K562 (cell line): ENCODE measurements at regions not wholly inside any gene's neighbourhood (a gene's known extent, or its start where the extent isn't known, plus 50 kb on each side); places are given as distances from the start of the nearest gene placed in this dataset.

Experiments used
- ATAC-seq: fragments of 200-7000 bp; cut with Tn5 transposase; 3 replicates; pipeline ENCODE4 v1.9.1; 2020; ENCODE audit warnings: moderate library complexity
- BruUV-seq: library from RNA; stranded (reverse); fragments of 400-500 nt; replicated peaks from 2 replicates; lab custom pipeline; 2021; lab: Mats Ljungman, UMichigan
- CTCF ChIA-PET: fragments of 300-600 bp; formaldehyde crosslinking; extraction: SDS; loops from one replicate; lab custom pipeline; 2021; ENCODE audit warnings: low intra/inter-chr PET ratio; lab: Yijun Ruan, JAX
- POLR2A ChIA-PET: fragments of 300-600, 350-650 bp; sonication (Branson Sonifier 250); formaldehyde crosslinking; extraction: SDS; loops from one replicate; lab custom pipeline; 2021; ENCODE audit warnings: antibody characterized with exemption, inconsistent platforms; lab: Yijun Ruan, JAX
- DNase-seq, 4 experiments: peaks; one replicate each; pipeline versions ENCODE4 v3.0.0 to v3.0.0-alpha.2; 2011 to 2018; ENCODE audit warnings: low spot score in 3 of 4, mixed read lengths in 3 of 4; ENCODE audit errors: extremely low read depth in 1 of 4
- FAIRE-seq: peaks from 2 replicates; lab custom pipeline; 2011; peaks lifted over from hg19 to GRCh38; lab: Jason Lieb, UNC
- H2AFZ ChIP-seq: 2 replicates; pipeline ENCODE4 v1.6.0; 2011; ENCODE audit warnings: low read depth, low read length, control low read depth, inconsistent platforms
- H3K27ac ChIP-seq: fragments of 200-600 bp; 3 replicates; pipeline ENCODE4 v1.8.0; 2011; ENCODE audit warnings: low read depth, mild to moderate bottlenecking, control low read depth, inconsistent platforms, low read length, moderate library complexity, mixed read lengths; ENCODE audit errors: extremely low read depth
- H3K27me3 ChIP-seq, 2 experiments: fragments of 300-600 bp in 1 of 2; 2 replicates in 1 of 2; 3 replicates in 1 of 2; pipeline versions ENCODE4 v1.6.0 to v1.8.0; 2011; ENCODE audit warnings: inconsistent platforms in 2 of 2, low read length in 2 of 2, mild to moderate bottlenecking in 1 of 2, mixed read lengths in 1 of 2, moderate library complexity in 1 of 2; ENCODE audit not compliant: control insufficient read depth in 2 of 2, insufficient read depth in 2 of 2
- H3K36me3 ChIP-seq: fragments of 300-600 bp; 3 replicates; pipeline ENCODE4 v1.8.0; 2011; ENCODE audit warnings: mild to moderate bottlenecking, low read length, inconsistent platforms; ENCODE audit not compliant: control insufficient read depth, insufficient read depth
- H3K4me1 ChIP-seq, 2 experiments: fragments of 200-600 bp in 1 of 2; replicated peaks in 1 of 2; 2 replicates in 1 of 2; 3 replicates in 1 of 2; pipeline versions ENCODE4 v1.5.1 to v1.8.0; 2011; ENCODE audit warnings: inconsistent platforms in 2 of 2, low read length in 2 of 2, mild to moderate bottlenecking in 1 of 2, mixed read lengths in 1 of 2, moderate library complexity in 1 of 2; ENCODE audit not compliant: control insufficient read depth in 2 of 2, insufficient read depth in 2 of 2
- H3K4me2 ChIP-seq: 2 replicates; pipeline ENCODE4 v1.6.1; 2011; ENCODE audit warnings: low read length, control low read depth, inconsistent platforms, mixed read lengths; ENCODE audit not compliant: insufficient read depth
- H3K4me3 ChIP-seq: fragments of 200-600 bp; sonication (generic), shearing (Covaris generic); 2 replicates; pipeline ENCODE4 v1.5.1; 2016; ENCODE audit warnings: control low read depth, inconsistent platforms
- H3K79me2 ChIP-seq: fragments of 200-600 bp; 3 replicates; pipeline ENCODE4 v1.8.0; 2011; ENCODE audit warnings: low read length, inconsistent platforms; ENCODE audit not compliant: control insufficient read depth, insufficient read depth
- H3K9ac ChIP-seq, 2 experiments: 2 replicates each; pipeline versions ENCODE4 v1.6.0 to v1.6.1; 2011; ENCODE audit warnings: low read depth in 2 of 2, low read length in 2 of 2, control low read depth in 1 of 2, inconsistent platforms in 1 of 2, mild to moderate bottlenecking in 1 of 2, mixed read lengths in 1 of 2; ENCODE audit not compliant: insufficient read depth in 1 of 2
- H3K9me1 ChIP-seq: one replicate; pipeline ENCODE4 v1.6.0; 2011; ENCODE audit warnings: inconsistent platforms, mild to moderate bottlenecking, low read length, moderate library complexity; ENCODE audit not compliant: control insufficient read depth, insufficient read depth
- H3K9me3 ChIP-seq: replicated peaks from 2 replicates; pipeline ENCODE4 v1.5.1; 2011; ENCODE audit warnings: low read depth, low read length, inconsistent platforms; ENCODE audit not compliant: control insufficient read depth, insufficient read depth
- H4K20me1 ChIP-seq: replicated peaks from 2 replicates; pipeline ENCODE4 v1.6.1; 2011; ENCODE audit warnings: low read length, inconsistent platforms, mixed read lengths; ENCODE audit not compliant: control insufficient read depth, insufficient read depth
- DNMT1 ChIP-seq: fragments of 450-650 bp; IDR thresholded peaks from 2 replicates; pipeline ENCODE4 v1.6.1; 2016; ENCODE audit warnings: antibody characterized with exemption, mild to moderate bottlenecking
- ELF2 ChIP-seq: fragments of 250-450 bp; sonication (Bioruptor Pico); IDR thresholded peaks from 2 replicates; pipeline ENCODE4 v1.5.0; 2021; ENCODE audit warnings: mild to moderate bottlenecking
- KDM1A ChIP-seq, 2 experiments: fragments of 450-650 bp; IDR thresholded peaks; 2 replicates each; pipeline ENCODE4 v1.6.1; 2016; ENCODE audit warnings: mild to moderate bottlenecking in 2 of 2
- PURB ChIP-seq: sonication (generic); formaldehyde crosslinking; IDR thresholded peaks from 2 replicates; pipeline ENCODE4 v1.9.0; 2021; ENCODE audit warnings: low read depth, mild to moderate bottlenecking, missing genetic modification reagents
- RBM22 ChIP-seq: fragments of 200-400 bp; formaldehyde crosslinking; IDR thresholded peaks from 2 replicates; pipeline ENCODE4 v1.6.1; 2018; ENCODE audit warnings: low read length, low read depth; ENCODE audit not compliant: poor library complexity, severe bottlenecking
- ZNF143 ChIP-seq: sonication (generic); formaldehyde crosslinking; IDR thresholded peaks from 2 replicates; pipeline ENCODE4 v1.9.0; 2022; ENCODE audit warnings: mild to moderate bottlenecking, missing genetic modification reagents
- ZNF695 ChIP-seq: fragments of 450-650 bp; formaldehyde crosslinking; IDR thresholded peaks from 2 replicates; pipeline ENCODE4 v1.4.0; 2020; ENCODE audit warnings: mild to moderate bottlenecking, moderate library complexity
- WGBS: fragments of 100-300 bp; shearing (Covaris generic); methylation state at CpG from one replicate; pipeline ENCODE4 v1.1.6; 2016; ENCODE audit warnings: low coverage, mixed read lengths; ENCODE audit not compliant: insufficient coverage; ENCODE audit errors: missing lambda C conversion rate; 5-methylcytosine and 5-hydroxymethylcytosine counted together
- in situ Hi-C: fragments of 300-500 bp; cut with MboI; formaldehyde crosslinking; loops from 4 replicates; pipeline ENCODE4 v1.15.0; 2018; ENCODE audit warnings: inconsistent platforms, mixed read lengths
- intact Hi-C: fragments of 100-400 bp; cut with micrococcal nuclease; formaldehyde crosslinking; loops from 2 replicates; pipeline ENCODE4 v1.14.2; 2022
- TF ChIP-seq, protein P1 (sequence below): sonication (generic); formaldehyde crosslinking; IDR thresholded peaks from 2 replicates; pipeline ENCODE4 v1.8.1; 2022; ENCODE audit warnings: missing genetic modification reagents

DNA sequence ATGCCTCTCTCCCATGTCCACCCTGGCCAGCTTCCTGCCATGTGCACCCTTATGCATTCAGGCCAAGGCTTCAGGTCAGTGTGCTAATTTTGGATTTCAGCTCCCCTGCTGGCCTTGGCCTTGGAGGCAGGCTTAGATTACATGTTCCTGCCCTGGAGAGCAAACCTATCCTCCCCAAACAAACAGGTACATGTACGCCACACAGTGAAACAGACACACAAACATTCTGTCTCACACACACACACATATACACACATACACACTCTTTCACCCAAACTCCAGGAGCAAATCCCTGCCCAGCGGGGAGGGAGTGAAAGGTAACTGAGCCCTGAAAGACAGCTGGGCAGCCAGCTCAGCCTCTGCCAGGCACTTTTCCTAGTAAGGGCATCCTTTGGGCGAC lies 62.7 kb upstream of the ARHGAP36 start:
- ATAC-seq (no peak), DNase-seq (no peak), FAIRE-seq (no peak)
- TF ChIP-seq PURB (CRISPR knock-in tag) (no peak), ZNF143 (CRISPR knock-in tag) (no peak), ELF2 (CRISPR knock-in tag) (no peak), RBM22 (no peak), ZNF695 (CRISPR knock-in tag) (no peak), DNMT1 (no peak), KDM1A (IDR thresholded peaks at IDR 0.05) (no peak)
- TF ChIP-seq, protein P1, sequence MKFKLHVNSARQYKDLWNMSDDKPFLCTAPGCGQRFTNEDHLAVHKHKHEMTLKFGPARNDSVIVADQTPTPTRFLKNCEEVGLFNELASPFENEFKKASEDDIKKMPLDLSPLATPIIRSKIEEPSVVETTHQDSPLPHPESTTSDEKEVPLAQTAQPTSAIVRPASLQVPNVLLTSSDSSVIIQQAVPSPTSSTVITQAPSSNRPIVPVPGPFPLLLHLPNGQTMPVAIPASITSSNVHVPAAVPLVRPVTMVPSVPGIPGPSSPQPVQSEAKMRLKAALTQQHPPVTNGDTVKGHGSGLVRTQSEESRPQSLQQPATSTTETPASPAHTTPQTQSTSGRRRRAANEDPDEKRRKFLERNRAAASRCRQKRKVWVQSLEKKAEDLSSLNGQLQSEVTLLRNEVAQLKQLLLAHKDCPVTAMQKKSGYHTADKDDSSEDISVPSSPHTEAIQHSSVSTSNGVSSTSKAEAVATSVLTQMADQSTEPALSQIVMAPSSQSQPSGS (CRISPR knock-in tag), result no peak
- in situ Hi-C loops, result no loop called here
- H3K4me1 ChIP-seq, result peaks cover 0 to 7% of the 10 kb centered on the region in 2 experiments; a peak in 2 of 5 replicates
- H3K36me3 ChIP-seq, result no peaks in the 10 kb centered on the region
- BruUV-seq, result no TSS peak
- H3K79me2 ChIP-seq, result no peaks in the 10 kb centered on the region
- H3K9me3 ChIP-seq, result no peaks in the 10 kb centered on the region
- POLR2A ChIA-PET, result no interaction called here
- intact Hi-C loops, result no loop called here
- peaks cover 0 to 4% of the 10 kb centered on the region in 2 experiments; a peak in 1 of 5 replicates for H3K27me3 ChIP-seq
- no peaks in the 10 kb centered on the region for H4K20me1 ChIP-seq
- 34% methylated on average over 3 of the region's 3 CpGs for WGBS
- CTCF ChIA-PET, result no interaction called here
- no peak overlapping the region for H3K4me3 ChIP-seq
- H3K27ac ChIP-seq, result no peak overlapping the region
- no peak overlapping the region for H2AFZ ChIP-seq
- no peak overlapping the region for H3K4me2 ChIP-seq
- H3K9me1 ChIP-seq, result no peaks in the 10 kb centered on the region
- H3K9ac ChIP-seq, result no peak overlapping the region
